HCT116 (cell line): ENCODE measurements at regions not wholly inside any gene's neighbourhood (a gene's known extent, or its start where the extent isn't known, plus 50 kb on each side); places are given as distances from the start of the nearest gene placed in this dataset.

Experiments used
- ATAC-seq: fragments of 200-7000 bp; cut with Tn5 transposase; 2 replicates; pipeline ENCODE4 v1.9.1; 2020; ENCODE audit warnings: mild to moderate bottlenecking, moderate library complexity
- BruUV-seq: library from RNA; stranded (reverse); fragments of 400-500 nt; replicated peaks from 2 replicates; lab custom pipeline; 2021; lab: Mats Ljungman, UMichigan
- CTCF ChIA-PET: fragments of 300-600 bp; sonication (Branson Sonifier 250); formaldehyde crosslinking; loops from one replicate; lab custom pipeline; 2021; ENCODE audit warnings: antibody characterized with exemption; lab: Charles Lee
- POLR2A ChIA-PET: fragments of 300-600, 350-600 bp; sonication (Branson Sonifier 250); formaldehyde crosslinking; loops from one replicate; lab custom pipeline; 2021; ENCODE audit warnings: antibody characterized with exemption; lab: Charles Lee
- RAD21 ChIA-PET, 2 experiments: fragments of 300-600 bp; sonication (Branson Sonifier 250); formaldehyde crosslinking; loops; one replicate each; lab custom pipeline; 2023; ENCODE audit warnings: low total read pairs in 2 of 2; ENCODE audit not compliant: uncharacterized antibody in 2 of 2, unreplicated experiment in 2 of 2, low non-redundant PET in 1 of 2; lab: Charles Lee
- DNase-seq: peaks from one replicate; pipeline ENCODE4 v3.0.0-alpha.2; 2010; ENCODE audit warnings: low read depth, low spot score
- H2AFZ ChIP-seq: fragments of 200-600 bp; shearing (Covaris generic), sonication (generic); 2 replicates; pipeline ENCODE4 v1.6.1; 2017; ENCODE audit warnings: low read depth, mixed run types, mixed read lengths, antibody characterized with exemption, low read length; ENCODE audit not compliant: poor library complexity, severe bottlenecking
- H3K27ac ChIP-seq: 2 replicates; pipeline ENCODE4 v1.5.1; 2012; ENCODE audit warnings: low read depth, low read length
- H3K27me3 ChIP-seq: fragments of 200-600 bp; sonication (generic); 2 replicates; pipeline ENCODE4 v1.6.1; 2016; ENCODE audit warnings: mixed run types, low read length, mixed read lengths; ENCODE audit not compliant: insufficient read depth
- H3K36me3 ChIP-seq, 2 experiments: fragments of 200-500 bp in 1 of 2; fragments of 200-600 bp in 1 of 2; sonication (Bioruptor generic) in 1 of 2; sonication (generic) in 1 of 2; 2 replicates each; pipeline versions ENCODE4 v1.5.1 to v1.6.1; 2014 to 2016; ENCODE audit warnings: low read length in 2 of 2, inconsistent platforms in 1 of 2, mixed read lengths in 1 of 2, mixed run types in 1 of 2; ENCODE audit not compliant: insufficient read depth in 2 of 2, control insufficient read depth in 1 of 2
- H3K4me1 ChIP-seq, 2 experiments: fragments of 200-600 bp in 1 of 2; sonication (generic) in 1 of 2; 2 replicates each; pipeline versions ENCODE4 v1.5.1 to v1.6.1; 2012 to 2017; ENCODE audit warnings: low read length in 2 of 2, inconsistent platforms in 1 of 2, mild to moderate bottlenecking in 1 of 2, mixed read lengths in 1 of 2, mixed run types in 1 of 2, moderate library complexity in 1 of 2; ENCODE audit not compliant: insufficient read depth in 2 of 2, control insufficient read depth in 1 of 2
- H3K4me2 ChIP-seq: fragments of 200-600 bp; sonication (generic); 2 replicates; pipeline ENCODE4 v1.6.1; 2017; ENCODE audit warnings: mixed run types, low read length, mixed read lengths
- H3K4me3 ChIP-seq, 2 experiments: fragments of 200-600 bp in 1 of 2; sonication (generic) in 1 of 2; replicated peaks in 1 of 2; 2 replicates each; pipeline ENCODE4 v1.5.1; 2011 to 2016; ENCODE audit warnings: low read length in 2 of 2, control low read depth in 1 of 2, low read depth in 1 of 2, mild to moderate bottlenecking in 1 of 2, mixed read lengths in 1 of 2, mixed run types in 1 of 2
- H3K79me2 ChIP-seq: fragments of 200-600 bp; sonication (generic); 2 replicates; pipeline ENCODE4 v1.6.1; 2017; ENCODE audit warnings: mild to moderate bottlenecking, mixed run types, low read length, moderate library complexity, mixed read lengths; ENCODE audit not compliant: insufficient read depth
- H3K9ac ChIP-seq: fragments of 200-600 bp; sonication (generic); 2 replicates; pipeline ENCODE4 v1.6.1; 2016; ENCODE audit warnings: low read length, mixed read lengths
- H3K9me2 ChIP-seq: fragments of 200-600 bp; sonication (generic), shearing (Covaris generic); 2 replicates; pipeline ENCODE4 v1.6.1; 2017; ENCODE audit warnings: mixed run types, mild to moderate bottlenecking, moderate library complexity; ENCODE audit not compliant: insufficient read depth
- H3K9me3 ChIP-seq, 2 experiments: fragments of 200-500 bp in 1 of 2; fragments of 200-600 bp in 1 of 2; sonication (Bioruptor generic) in 1 of 2; sonication (generic) in 1 of 2; 2 replicates each; pipeline ENCODE4 v1.6.1; 2014 to 2017; ENCODE audit warnings: low read length in 2 of 2, mixed read lengths in 2 of 2, inconsistent platforms in 1 of 2, low read depth in 1 of 2, mild to moderate bottlenecking in 1 of 2, mixed run types in 1 of 2, moderate library complexity in 1 of 2; ENCODE audit not compliant: control insufficient read depth in 1 of 2, insufficient read depth in 1 of 2
- H4K20me1 ChIP-seq: fragments of 200-600 bp; sonication (generic), shearing (Covaris generic); 2 replicates; pipeline ENCODE4 v1.6.1; 2017; ENCODE audit warnings: mixed run types, mild to moderate bottlenecking, moderate library complexity; ENCODE audit not compliant: insufficient read depth
- CBX3 ChIP-seq: IDR thresholded peaks from 2 replicates; pipeline ENCODE4 v1.6.1; 2012; ENCODE audit warnings: low read depth
- CEBPB ChIP-seq: IDR thresholded peaks from 2 replicates; pipeline ENCODE4 v1.6.1; 2012; ENCODE audit warnings: low read depth
- EGR1 ChIP-seq: IDR thresholded peaks from 2 replicates; pipeline ENCODE4 v1.6.1; 2012; ENCODE audit warnings: low read depth
- ELF1 ChIP-seq: IDR thresholded peaks from 2 replicates; pipeline ENCODE4 v1.6.1; 2012; ENCODE audit warnings: low read depth, borderline replicate concordance
- EZH2 ChIP-seq: fragments of 200-600 bp; sonication (generic); IDR thresholded peaks from 2 replicates; pipeline ENCODE4 v1.6.1; 2017; ENCODE audit warnings: antibody characterized with exemption, mixed run types
- EZH2phosphoT487 ChIP-seq: fragments of 200-600 bp; IDR thresholded peaks from 2 replicates; pipeline ENCODE4 v1.6.1; 2018; ENCODE audit warnings: antibody characterized with exemption, borderline replicate concordance
- FOSL1 ChIP-seq: IDR thresholded peaks from 2 replicates; pipeline ENCODE4 v1.6.1; 2012; ENCODE audit warnings: low read depth
- JUND ChIP-seq: IDR thresholded peaks from 2 replicates; pipeline ENCODE4 v1.6.1; 2012
- POLR2A ChIP-seq: IDR thresholded peaks from 2 replicates; pipeline ENCODE4 v1.7.0; 2011; ENCODE audit warnings: borderline replicate concordance; ENCODE audit not compliant: insufficient read depth, insufficient read length; ENCODE audit errors: extremely low read depth
- SP1 ChIP-seq: IDR thresholded peaks from 2 replicates; pipeline ENCODE4 v1.6.1; 2012; ENCODE audit warnings: low read depth
- TCF7L2 ChIP-seq: IDR thresholded peaks from 2 replicates; pipeline ENCODE4 v1.7.0; 2011; ENCODE audit warnings: borderline replicate concordance, inconsistent platforms; ENCODE audit not compliant: insufficient read depth, insufficient read length; ENCODE audit errors: extremely low read depth
- YY1 ChIP-seq: IDR thresholded peaks from 2 replicates; pipeline ENCODE4 v1.6.1; 2011; ENCODE audit warnings: low read length, low read depth, moderate library complexity, mild to moderate bottlenecking; ENCODE audit not compliant: insufficient replicate concordance; ENCODE audit errors: extremely low read depth
- ZFX ChIP-seq: fragments of 450-650 bp; IDR thresholded peaks from 2 replicates; pipeline ENCODE4 v1.6.1; 2017
- ZNF274 ChIP-seq: fragments of 200-500 bp; sonication (Bioruptor generic); IDR thresholded peaks from 2 replicates; pipeline ENCODE4 v1.6.1; 2014; ENCODE audit warnings: mild to moderate bottlenecking, low read depth, low read length, inconsistent platforms
- intact Hi-C: fragments of 100-400 bp; cut with micrococcal nuclease; formaldehyde crosslinking; loops from 2 replicates; pipeline ENCODE4 v1.10.0; 2022
- TF ChIP-seq, protein P1 (sequence below): IDR thresholded peaks from 2 replicates; pipeline ENCODE4 v1.6.1; 2012
- TF ChIP-seq, protein P2 (sequence below): IDR thresholded peaks from 2 replicates; pipeline ENCODE4 v1.6.1; 2012
- TF ChIP-seq, protein P3 (sequence below): IDR thresholded peaks from 2 replicates; pipeline ENCODE4 v1.6.1; 2011; ENCODE audit warnings: mild to moderate bottlenecking, low read length, moderate library complexity; ENCODE audit not compliant: insufficient replicate concordance; ENCODE audit errors: extremely low read depth

DNA sequence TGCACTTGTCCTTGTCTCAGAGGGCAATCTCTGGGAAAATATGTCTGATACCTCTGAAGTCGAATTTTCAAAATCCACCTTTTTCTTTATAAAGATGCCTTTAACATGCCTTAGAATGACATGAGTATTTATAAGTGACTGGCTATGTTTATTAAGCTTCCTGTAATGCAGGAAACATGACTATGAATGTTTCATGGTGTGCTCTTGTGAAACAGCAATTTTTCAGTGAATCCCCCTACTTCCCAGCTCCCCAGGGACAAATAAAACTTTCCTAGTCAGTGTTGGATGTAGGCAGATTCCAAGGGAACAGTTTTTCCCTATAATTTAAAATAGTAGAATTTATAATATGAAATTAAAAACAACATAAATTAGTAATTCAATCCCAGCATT lies 437.0 kb downstream of the LMO4 start:
- no peak overlapping the region for H3K4me2 ChIP-seq
- H2AFZ ChIP-seq = no peak overlapping the region
- no peak for TF ChIP-seq ZNF274
- no peak for TF ChIP-seq ELF1
- TF ChIP-seq YY1 = no peak
- no peak for TF ChIP-seq POLR2A
- TF ChIP-seq CEBPB = no peak
- TF ChIP-seq TCF7L2 = no peak
- TF ChIP-seq SP1 = no peak
- no peak for TF ChIP-seq EZH2phosphoT487
- TF ChIP-seq CBX3 = no peak
- no peak for TF ChIP-seq FOSL1
- TF ChIP-seq EZH2 = no peak
- TF ChIP-seq, protein P1, sequence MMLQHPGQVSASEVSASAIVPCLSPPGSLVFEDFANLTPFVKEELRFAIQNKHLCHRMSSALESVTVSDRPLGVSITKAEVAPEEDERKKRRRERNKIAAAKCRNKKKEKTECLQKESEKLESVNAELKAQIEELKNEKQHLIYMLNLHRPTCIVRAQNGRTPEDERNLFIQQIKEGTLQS = no peak
- TF ChIP-seq, protein P2, sequence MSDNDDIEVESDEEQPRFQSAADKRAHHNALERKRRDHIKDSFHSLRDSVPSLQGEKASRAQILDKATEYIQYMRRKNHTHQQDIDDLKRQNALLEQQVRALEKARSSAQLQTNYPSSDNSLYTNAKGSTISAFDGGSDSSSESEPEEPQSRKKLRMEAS = no peak
- TF ChIP-seq, protein P3, sequence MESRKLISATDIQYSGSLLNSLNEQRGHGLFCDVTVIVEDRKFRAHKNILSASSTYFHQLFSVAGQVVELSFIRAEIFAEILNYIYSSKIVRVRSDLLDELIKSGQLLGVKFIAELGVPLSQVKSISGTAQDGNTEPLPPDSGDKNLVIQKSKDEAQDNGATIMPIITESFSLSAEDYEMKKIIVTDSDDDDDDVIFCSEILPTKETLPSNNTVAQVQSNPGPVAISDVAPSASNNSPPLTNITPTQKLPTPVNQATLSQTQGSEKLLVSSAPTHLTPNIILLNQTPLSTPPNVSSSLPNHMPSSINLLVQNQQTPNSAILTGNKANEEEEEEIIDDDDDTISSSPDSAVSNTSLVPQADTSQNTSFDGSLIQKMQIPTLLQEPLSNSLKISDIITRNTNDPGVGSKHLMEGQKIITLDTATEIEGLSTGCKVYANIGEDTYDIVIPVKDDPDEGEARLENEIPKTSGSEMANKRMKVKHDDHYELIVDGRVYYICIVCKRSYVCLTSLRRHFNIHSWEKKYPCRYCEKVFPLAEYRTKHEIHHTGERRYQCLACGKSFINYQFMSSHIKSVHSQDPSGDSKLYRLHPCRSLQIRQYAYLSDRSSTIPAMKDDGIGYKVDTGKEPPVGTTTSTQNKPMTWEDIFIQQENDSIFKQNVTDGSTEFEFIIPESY = no peak
- TF ChIP-seq JUND = no peak
- TF ChIP-seq EGR1 = no peak
- TF ChIP-seq ZFX = no peak
- ChIA-PET CTCF (no interaction called here), POLR2A (no interaction called here), RAD21 (no interaction called here)
- intact Hi-C loops = no loop called here
- no peak for DNase-seq
- no TSS peak for BruUV-seq
- H3K9me2 ChIP-seq = no peaks in the 10 kb centered on the region
- H3K9ac ChIP-seq = no peak overlapping the region
- H3K4me1 ChIP-seq = no peaks in the 10 kb centered on the region
- no peak overlapping the region for H3K4me3 ChIP-seq
- no peaks in the 10 kb centered on the region for H3K9me3 ChIP-seq
- H3K79me2 ChIP-seq = no peaks in the 10 kb centered on the region
- no peaks in the 10 kb centered on the region for H4K20me1 ChIP-seq
- H3K36me3 ChIP-seq = no peaks in the 10 kb centered on the region
- no peak for ATAC-seq
- H3K27ac ChIP-seq = no peak overlapping the region
- no peaks in the 10 kb centered on the region for H3K27me3 ChIP-seq
